DMS 273 (cell line): ENCODE measurements at regions not wholly inside any gene's neighbourhood (a gene's known extent, or its start where the extent isn't known, plus 50 kb on each side); places are given as distances from the start of the nearest gene placed in this dataset.
"Not testable (repeated sequence)": the region's sequence is repeated elsewhere in the genome, so short reads cannot be mapped to it uniquely, and the experiment has no call there.

Source experiments
- DNase-seq: peaks from one replicate; lab custom pipeline; 2025; ENCODE audit not compliant: unreplicated experiment; lab: John Stamatoyannopoulos, UW

DNA sequence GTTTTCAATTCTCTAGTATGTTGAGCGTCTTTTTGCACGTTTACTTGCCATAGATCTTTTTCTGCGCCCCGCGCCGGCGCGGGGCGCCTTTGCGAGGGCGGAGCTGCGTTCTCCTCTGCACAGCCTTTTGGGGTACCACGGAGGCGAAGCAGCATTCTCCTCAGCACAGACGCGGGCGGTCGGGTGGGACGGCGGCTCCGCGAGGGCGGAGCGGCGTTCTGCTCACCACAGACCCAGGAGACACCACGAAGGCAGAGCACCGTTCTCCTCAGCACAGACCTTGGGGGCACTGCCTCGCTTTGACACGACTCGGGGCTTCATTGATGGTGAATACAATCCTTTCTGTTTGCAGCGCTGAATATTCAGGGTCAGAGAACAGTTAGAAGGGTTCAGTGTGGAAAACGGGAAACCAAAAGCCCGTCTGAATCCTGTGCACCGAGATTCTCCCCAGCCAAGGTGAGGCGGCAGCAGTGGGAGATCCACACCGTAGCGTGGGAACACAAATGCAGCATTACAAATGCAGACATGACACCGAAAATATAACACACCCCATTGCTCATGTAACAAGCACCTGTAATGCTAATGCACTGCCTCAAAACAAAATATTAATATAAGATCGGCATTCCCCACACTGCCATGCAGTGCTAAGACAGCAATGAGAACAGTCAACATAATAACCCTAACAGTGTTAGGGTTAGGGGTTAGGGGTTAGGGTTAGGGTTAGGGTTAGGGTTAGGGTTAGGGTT lies 190.7 kb upstream of the VIPR2 start:
- not testable (repeated sequence) for DNase-seq

DNA sequence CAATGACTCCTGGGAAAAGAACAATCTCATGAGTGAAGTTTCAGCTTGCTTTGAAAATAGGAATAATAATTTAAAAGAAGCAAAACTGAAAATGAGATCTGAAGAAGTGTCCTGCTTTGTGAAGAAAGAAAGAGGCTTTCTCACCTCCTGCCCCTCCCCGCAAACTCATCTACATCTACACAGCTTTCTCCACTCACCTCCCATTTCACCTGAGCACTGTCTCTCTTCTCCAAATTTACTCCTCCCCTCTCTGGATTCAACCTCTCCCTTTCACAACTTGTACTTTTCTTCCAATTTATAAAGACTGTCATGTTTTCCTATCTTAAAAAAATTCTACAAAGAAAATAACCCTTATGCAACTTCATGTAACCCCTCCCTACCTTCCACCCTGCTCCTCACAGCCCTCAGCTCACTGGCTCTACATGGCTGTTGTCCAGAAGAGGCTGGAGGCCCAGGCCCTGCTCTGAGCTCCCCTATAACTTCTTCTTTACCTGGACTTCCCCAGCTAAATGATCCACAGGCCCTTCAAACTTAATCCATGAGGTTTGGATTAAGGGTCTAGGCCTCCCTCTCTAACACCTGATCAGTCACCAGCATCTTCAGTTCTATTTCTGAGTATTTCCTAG lies 188.3 kb upstream of the VIPR2 start:
- DNase-seq, result not testable (repeated sequence)

DNA sequence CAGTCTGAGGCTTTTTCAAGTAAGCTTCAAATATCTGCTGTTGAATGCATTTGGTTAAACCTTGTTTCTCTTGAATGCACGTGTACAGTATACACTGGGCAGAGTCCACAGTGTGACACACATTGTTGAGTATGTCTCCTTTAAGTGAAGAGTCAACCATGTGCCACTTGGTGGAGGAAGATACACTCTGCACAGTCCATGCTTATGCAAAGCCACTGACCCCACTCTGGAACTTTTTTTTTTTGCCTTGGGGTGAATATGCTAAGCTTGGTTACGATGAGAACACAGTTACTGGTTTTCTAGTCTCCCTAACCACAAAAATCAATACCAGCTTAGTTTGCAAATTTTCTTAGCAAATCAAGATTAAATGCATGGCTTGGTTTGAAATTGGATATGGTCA lies 186.8 kb upstream of the VIPR2 start:
- DNase-seq, result no peak

DNA sequence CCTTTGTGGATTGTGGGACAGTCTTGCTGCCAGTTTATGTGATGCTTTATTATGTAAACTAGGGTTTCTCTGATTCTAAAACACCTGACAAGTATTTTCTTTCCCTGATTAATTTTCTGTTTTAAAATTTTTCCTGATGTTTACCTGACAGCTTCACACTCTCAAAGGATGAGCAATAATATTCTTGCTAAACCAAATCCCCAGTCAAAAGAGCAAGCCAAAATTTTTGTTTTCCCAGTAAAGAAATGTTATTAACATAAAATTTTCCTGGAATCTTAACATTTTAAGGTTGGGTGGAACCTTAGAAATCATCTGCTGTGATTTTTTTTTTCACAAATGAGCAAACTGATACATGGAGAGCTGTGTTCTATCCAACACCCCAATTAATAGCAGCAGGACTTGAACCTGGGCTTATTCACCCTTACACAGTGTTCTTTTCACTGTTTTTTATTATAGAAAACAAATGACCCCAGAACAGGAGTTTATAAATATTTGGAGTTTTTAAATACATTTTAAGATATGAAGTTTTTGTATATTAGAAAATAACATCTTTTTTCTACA lies 185.2 kb upstream of the VIPR2 start:
- DNase-seq, result no peak

DNA sequence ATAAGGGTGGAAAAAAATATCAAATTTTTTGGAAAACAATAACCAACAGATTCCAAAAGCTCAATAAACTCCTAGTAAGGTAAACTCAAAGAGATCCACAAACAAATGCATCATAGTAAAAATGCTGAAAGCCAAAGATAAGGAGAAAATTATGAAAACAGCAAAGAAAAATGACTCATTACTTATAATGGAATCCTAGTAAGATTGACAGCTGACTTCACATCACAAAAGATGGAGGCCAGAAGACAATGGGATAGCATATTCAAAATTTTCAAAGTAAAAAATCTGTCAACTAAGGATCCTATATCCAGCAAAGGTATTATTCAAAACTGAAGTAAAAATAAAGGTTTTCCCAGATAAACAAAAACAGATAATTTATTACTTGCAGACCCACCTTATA lies 183.4 kb upstream of the VIPR2 start:
- no peak for DNase-seq

DNA sequence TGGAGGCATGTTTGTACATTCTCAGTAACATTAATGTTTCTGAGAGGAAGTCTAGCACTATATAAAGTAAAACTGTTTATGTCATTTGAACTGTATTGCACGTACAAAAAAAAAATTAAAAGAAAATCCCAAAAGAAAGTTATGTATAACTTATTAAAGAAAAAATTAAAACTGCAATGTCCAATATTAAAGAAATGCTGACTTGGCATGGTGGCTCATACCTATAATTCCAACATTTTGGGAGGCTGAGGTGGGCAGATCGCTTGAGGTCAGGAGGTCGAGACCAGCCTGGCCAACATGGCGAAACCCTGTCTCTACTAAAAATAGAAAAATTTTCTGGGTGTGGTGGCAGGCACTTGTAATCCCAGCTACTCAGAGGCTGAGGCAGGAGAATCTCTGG lies 178.7 kb upstream of the VIPR2 start:
- DNase-seq, result no peak

DNA sequence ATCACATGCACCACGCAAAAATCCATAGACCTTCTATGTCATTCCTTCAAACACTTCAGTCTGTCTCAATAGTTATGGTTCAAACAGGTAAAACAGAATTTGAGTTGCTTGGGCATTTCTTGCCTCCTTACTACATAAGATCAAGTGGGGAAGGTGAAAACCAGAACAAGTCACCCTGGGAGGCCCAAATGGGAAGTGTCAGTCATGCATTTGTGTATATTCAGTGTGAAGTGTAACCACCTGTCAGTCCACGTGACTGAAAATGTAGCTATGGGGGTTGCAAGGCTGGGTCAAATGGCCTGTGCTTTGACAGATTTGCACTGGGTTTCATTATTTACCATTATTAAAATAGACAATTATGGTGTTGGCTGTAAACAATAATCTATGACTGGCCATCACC lies 176.6 kb upstream of the VIPR2 start:
- no peak for DNase-seq

DNA sequence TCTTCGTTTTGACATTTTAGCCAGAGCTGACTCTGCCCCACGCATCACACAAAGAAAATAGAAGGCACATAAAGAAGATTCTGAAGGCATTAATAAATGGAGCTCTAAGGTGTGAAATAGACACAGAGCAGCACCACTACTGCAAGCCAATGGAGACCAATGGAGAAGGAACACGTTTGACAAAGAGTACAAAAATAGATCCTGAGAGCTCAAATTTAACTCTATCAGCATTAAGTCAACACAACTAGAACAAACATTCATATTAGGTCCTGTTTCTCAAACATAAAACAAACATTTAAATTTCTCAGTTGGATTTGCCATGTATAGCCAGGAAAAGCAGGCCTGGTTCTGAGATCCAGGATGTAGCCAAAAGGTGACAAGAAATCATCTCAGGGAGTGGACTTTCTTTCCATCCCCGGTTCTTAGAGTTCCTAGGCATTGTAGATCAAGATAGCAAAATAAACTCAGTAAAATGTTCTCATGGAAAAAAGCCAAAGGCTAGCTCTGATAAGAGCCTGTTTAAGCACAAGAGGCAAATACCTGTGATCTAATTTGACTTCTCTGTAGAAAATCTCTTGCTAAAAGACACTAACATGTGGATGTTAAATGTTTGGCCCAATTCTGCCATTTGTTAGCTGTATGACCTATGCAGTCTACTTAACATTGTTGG lies 174.2 kb upstream of the VIPR2 start:
- no peak for DNase-seq

DNA sequence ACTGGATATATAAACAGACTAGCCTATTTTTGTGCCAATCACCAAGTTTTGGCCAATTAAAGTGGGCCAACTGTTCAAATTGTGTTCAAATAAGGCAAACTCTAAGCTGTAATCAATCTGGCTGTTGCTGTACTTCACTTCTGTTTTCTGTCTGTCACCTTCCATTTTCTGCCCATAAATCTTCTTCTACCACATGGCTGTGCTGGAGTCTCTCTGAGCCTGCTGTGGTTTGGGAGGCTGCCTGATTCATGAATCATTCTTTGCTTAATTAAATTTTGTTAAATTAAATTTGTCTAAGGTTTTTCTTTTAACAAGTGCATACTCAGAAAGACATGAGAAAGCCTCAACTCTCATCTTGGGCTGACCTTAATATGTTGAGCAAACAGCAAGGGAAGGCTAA lies 172.6 kb upstream of the VIPR2 start:
- no peak for DNase-seq

DNA sequence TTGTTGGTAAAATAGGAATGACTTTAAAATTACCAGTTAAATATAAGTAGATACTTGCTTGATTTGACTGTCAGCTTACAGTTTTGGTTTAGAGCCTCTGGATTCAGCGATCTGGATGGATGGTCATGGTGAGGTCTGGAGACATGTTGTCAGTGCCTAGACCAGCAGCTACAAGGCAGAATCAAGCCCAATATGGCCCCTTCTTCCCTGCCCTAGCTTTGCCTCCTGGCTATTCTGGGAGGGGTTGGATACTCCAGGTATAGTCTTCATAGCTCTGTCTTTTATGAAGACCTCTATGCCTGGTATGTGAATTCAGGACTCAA lies 166.5 kb upstream of the VIPR2 start:
- no peak for DNase-seq

DNA sequence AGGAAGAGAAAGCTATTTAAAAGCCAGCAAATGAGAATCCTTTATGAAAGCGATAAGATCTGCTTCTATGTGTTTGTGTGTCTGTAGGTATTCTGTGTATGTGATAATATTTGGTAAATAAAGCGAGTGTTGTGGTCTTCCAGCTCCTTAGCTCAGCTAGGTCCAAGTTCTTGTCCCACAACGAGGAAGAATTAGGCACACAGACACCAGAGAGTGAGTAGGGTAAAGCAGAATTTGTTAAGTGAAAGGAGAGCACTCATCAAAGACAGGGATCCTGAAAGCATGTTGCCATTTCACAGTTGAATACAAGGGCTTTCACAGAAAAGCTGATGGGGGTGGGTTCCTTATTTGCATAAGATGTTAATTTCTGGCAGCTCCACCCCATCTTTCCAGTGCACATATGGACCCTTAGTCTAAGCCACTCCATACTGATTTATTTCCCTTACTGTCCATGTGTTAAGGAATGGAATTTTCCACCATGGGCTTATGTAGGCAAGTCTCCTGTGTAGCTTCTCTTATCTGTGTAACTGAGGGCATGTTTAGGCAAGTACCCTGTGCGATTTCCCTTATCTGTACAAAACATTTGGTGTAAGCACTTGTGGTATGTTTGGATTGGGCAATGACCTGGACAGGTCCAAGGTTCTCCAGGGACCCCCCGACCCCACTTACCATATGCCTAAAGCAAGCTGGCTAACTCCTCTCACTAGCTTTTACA lies 165.9 kb upstream of the VIPR2 start:
- DNase-seq, result peak; percentile 22

DNA sequence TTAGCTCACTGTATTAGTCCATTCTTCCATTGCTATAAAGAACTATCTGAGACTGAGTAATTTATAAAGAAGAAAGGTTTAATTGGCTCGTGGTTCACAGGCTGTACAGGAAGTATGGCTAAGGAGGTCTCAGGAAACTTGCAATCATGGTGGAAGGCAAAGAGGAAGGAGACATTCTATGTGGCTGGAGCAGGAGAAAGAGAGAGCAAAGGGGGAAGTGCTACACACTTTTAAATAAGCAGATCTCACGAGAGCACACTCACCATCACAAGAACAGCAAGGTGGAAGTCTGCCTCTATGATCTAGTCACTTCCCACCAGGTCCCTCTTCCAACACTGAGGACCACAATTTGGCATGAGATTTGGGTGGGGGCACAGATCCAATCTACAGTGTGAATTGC lies 164.5 kb upstream of the VIPR2 start:
- DNase-seq, result not testable (repeated sequence)

DNA sequence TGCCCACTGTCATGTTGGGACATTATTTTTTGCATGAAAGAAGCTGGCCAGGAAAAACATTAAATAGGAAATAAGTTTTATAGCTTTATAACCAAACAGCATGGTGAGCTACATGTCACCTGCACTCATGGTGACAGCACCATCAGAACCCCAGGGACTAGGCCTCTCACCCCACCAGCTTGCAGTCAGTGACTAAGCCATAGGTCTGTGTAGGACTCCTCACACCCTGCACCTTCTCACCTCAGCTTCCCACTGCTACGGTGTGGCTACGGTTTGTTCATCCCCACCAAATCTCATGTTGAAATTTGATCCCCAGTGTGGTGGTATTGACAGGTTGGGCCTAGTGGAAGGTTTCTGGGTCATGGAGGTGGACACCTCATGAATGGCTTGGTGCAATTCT lies 161.3 kb upstream of the VIPR2 start:
- DNase-seq, result no peak

DNA sequence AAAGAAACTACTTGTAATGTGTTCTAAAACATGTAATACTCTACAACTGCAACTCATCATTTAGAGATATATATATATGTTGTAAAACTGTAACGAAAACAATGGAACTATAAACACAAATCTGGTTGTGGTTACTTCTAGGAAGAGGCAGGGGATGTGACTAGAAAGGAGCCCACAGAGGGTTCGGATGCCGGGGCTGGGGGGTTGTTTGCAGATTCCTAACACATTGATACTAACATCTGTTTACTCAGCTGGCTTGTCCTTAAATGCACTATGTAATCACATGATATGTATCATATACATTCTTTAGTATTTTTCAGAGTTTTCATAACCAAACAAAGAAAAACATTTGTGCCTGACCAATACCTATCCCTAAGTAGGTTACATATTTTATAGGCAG lies 160.5 kb upstream of the VIPR2 start:
- DNase-seq, result not testable (repeated sequence)

DNA sequence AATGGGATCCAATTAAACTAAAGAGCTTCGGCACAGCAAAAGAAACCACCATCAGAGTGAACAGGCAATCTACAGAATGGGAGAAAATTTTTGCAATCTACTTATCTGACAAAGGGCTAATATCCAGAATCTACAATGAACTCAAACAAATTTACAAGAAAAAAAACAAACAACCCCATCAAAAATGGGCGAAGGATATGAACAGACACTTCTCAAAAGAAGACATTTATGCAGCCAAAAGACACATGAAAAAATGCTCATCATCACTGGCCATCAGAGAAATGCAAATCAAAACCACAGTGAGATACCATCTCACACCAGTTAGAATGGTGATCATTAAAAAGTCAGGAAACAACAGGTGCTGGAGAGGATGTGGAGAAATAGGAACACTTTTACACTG lies 158.8 kb upstream of the VIPR2 start:
- DNase-seq, result not testable (repeated sequence)

DNA sequence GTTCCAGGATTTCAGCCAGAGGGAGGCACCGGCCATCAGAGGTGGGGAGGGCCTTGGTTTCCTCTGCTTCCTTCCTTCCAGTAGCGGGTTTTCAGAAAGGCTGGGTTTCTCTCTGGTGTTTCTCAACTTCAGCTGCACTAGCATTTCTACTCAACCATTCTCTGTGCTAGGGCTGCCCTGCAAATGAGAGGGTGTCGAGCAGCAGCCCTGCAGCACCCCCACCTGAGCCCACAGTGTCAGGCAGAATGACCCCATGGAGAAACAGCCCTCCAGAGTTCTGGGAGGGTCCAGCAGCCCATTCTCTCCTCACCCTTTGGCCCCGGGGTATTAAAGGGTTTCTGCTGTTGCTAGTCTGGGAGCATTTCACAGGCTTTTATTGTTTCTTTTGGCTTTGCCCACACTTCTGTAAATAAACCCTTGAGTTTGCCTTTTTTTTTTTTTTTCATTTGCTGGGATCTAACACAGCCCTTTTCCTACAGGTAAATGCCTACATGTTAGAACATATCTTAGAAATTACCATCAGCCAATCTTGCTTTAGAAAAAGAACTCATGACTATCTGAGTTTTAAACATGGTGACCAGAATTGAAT lies 151.5 kb upstream of the VIPR2 start:
- no peak for DNase-seq

DNA sequence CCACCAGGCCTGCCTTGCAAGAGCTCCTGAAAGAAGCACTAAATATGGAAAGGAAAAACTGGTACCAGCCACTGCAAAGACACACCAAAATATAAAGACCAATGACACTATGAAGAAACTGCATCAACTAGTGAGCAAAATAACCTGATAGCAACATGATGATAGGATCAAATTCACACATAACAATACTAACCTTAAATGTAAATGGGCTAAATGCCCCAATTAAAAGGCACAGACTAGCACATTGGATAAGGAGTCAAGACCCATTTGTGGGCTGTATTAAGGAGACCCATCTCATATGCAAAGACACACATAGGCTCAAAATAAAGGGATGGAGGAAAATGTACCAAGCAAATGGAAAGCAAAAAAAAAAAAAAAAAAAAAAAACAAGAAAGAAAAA lies 141.8 kb upstream of the VIPR2 start:
- DNase-seq, result not testable (repeated sequence)

DNA sequence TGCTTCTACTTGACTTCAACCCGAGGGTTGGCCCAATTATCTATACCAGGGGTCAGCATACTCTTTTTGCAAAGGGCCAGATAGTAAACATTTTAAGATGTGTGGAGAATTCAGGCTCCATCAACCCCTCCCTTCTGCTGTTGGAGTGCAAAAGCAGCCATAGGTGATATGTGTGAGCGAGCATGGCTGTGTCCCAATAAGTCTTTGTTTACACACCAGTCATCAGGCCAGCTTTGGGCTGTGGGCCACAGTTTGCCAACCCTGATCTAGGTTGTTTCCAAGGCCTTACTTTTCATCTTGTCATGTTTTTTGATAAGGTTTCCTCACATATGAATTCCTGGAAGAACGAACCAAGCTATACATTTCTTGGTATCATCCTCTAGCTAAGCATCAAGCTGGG lies 136.9 kb upstream of the VIPR2 start:
- no peak for DNase-seq

DNA sequence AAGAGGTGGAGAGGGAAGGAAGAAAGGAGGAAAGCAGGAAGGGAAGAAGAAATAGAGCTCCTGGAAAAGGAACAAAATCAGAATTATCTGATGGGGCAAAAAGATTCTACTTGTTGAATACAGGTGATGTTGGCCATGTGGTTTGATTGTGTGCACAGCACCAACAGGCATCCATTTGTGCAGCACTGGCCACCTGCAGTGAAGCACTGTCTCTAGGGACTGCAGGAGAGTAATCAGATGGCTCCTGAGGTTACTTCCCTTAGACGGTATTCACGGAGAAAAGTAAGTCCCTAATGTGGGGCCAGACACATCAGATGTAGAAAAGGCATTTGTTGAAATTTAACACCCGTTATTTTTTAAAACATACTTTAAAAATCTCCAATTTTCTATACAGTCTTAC lies 135.3 kb upstream of the VIPR2 start:
- no peak for DNase-seq

DNA sequence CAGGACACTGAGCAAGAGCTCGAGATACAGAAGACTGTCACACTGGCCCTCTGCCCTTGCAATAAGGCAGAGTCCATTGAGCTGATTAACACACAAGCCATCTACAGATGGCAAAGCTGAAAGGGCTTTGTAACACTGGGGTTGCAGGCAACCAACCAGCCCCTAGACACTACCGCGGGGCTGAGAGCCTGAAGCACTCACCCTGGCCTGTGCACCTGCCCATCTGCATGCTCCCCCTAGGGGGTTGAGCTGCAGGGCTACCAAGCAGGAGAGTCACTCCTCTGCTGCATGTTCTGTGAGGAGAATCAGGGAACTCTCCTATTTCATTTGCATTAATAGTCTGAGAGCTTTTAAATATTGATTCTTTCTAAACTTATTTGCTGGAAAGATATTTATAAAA lies 128.1 kb upstream of the VIPR2 start:
- no peak for DNase-seq

DNA sequence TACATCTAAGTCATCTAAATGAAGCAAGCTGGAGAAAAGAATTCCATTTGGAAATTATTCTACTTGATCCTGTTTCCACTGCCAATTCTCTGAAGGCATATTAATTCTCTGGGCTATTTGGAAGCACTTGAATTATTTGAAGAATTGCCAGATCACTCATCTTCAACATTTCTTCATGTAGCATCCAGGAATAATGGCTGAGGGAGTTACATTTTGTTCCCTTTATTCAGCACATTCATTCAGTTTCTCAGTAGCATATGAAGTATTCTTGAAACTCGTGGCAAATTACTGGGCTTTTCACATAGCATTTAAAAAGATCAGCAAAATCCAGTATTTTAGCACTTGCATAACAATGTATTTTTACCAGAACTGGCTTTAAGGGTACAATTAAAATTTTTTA lies 127.1 kb upstream of the VIPR2 start:
- DNase-seq, result no peak
